Loucy (cell line): ENCODE measurements at regions not wholly inside any gene's neighbourhood (a gene's known extent, or its start where the extent isn't known, plus 50 kb on each side); places are given as distances from the start of the nearest gene placed in this dataset.

Experiments
- H2AFZ ChIP-seq: fragments of 200-600 bp; sonication (generic); 2 replicates; pipeline ENCODE4 v1.6.0; 2016; ENCODE audit warnings: antibody characterized with exemption, mild to moderate bottlenecking, low read length, moderate library complexity
- H3F3A ChIP-seq: fragments of 200-600 bp; 2 replicates; pipeline ENCODE4 v1.6.0; 2016; ENCODE audit warnings: antibody characterized with exemption, low read depth, mild to moderate bottlenecking
- H3K27me3 ChIP-seq: fragments of 200-600 bp; sonication (generic); 2 replicates; pipeline ENCODE4 v1.6.1; 2014; ENCODE audit warnings: low read length, mild to moderate bottlenecking; ENCODE audit not compliant: insufficient read depth, poor library complexity, severe bottlenecking
- H3K36me3 ChIP-seq: fragments of 200-600 bp; sonication (generic); 2 replicates; pipeline ENCODE4 v1.6.1; 2016; ENCODE audit warnings: low read length; ENCODE audit not compliant: insufficient read depth
- H3K4me1 ChIP-seq: fragments of 200-600 bp; sonication (generic); 2 replicates; pipeline ENCODE4 v1.5.1; 2014; ENCODE audit warnings: low read length, mild to moderate bottlenecking; ENCODE audit not compliant: insufficient read depth, poor library complexity, severe bottlenecking
- H3K4me2 ChIP-seq: fragments of 200-600 bp; sonication (generic); 2 replicates; pipeline ENCODE4 v1.6.0; 2014; ENCODE audit warnings: antibody characterized with exemption, low read length, low read depth, mild to moderate bottlenecking; ENCODE audit not compliant: poor library complexity, severe bottlenecking
- H3K4me3 ChIP-seq: fragments of 200-600 bp; sonication (generic); 2 replicates; pipeline ENCODE4 v1.5.1; 2014; ENCODE audit warnings: low read length, mild to moderate bottlenecking, mixed read lengths; ENCODE audit not compliant: poor library complexity, severe bottlenecking
- H3K79me2 ChIP-seq: fragments of 200-600 bp; sonication (generic); 2 replicates; pipeline ENCODE4 v1.6.1; 2014; ENCODE audit warnings: low read length; ENCODE audit not compliant: insufficient read depth
- H3K9ac ChIP-seq: fragments of 200-600 bp; sonication (generic); 2 replicates; pipeline ENCODE4 v1.6.0; 2014; ENCODE audit warnings: mild to moderate bottlenecking, low read depth, low read length, moderate library complexity; ENCODE audit not compliant: poor library complexity, severe bottlenecking
- H3K9me2 ChIP-seq: fragments of 200-600 bp; sonication (generic); replicated peaks from 2 replicates; pipeline ENCODE4 v1.6.1; 2016; ENCODE audit warnings: low read depth, low read length, mixed read lengths
- H3K9me3 ChIP-seq: fragments of 200-600 bp; sonication (generic); 2 replicates; pipeline ENCODE4 v1.6.1; 2014; ENCODE audit warnings: mild to moderate bottlenecking, antibody characterized with exemption, low read length, low read depth; ENCODE audit not compliant: insufficient read depth
- H4K20me1 ChIP-seq: fragments of 200-600 bp; sonication (generic); 2 replicates; pipeline ENCODE4 v1.6.0; 2014; ENCODE audit warnings: antibody characterized with exemption, low read length, mild to moderate bottlenecking; ENCODE audit not compliant: insufficient read depth, poor library complexity, severe bottlenecking
- EZH2phosphoT487 ChIP-seq: fragments of 200-600 bp; IDR thresholded peaks from 2 replicates; pipeline ENCODE4 v1.6.1; 2018; ENCODE audit warnings: antibody characterized with exemption, mild to moderate bottlenecking, moderate library complexity, borderline replicate concordance
- TF ChIP-seq, protein P1 (sequence below): fragments of 200-600 bp; sonication (generic); conservative IDR thresholded peaks from 2 replicates; pipeline ENCODE4 v1.5.1; 2014; ENCODE audit warnings: mild to moderate bottlenecking, antibody characterized with exemption, low read length

DNA sequence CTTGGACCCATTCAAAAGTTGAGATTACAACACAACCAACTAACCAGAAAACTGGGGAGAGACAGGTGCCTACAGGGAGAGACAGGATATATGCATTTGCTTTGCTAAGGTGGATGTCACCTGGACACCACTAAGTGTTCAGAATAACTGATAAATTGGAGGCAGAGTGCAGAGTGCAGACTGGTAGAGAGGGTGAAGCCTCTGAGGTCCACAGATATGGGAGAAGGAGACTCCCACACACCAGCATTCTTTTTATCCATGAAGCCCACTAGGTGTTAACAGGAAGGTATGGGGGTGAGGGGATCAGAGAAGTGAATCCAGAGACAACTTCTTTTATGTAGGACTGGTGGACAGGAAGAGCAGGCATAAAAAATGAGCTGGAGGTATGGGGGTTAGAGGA, 1310.0 kb upstream of the ZEB2 start:
- Histone ChIP-seq H2AFZ (no peak overlapping the region), H4K20me1 (no peaks in the 10 kb centered on the region), H3K4me2 (no peak overlapping the region), H3K4me1 (no peaks in the 10 kb centered on the region), H3K9me2 (no peaks in the 10 kb centered on the region), H3K9me3 (no peaks in the 10 kb centered on the region), H3K27me3 (no peaks in the 10 kb centered on the region), H3F3A (no peaks in the 10 kb centered on the region), H3K79me2 (no peaks in the 10 kb centered on the region), H3K4me3 (no peak overlapping the region), H3K36me3 (no peaks in the 10 kb centered on the region), H3K9ac (no peak overlapping the region)
- TF ChIP-seq, protein P1, sequence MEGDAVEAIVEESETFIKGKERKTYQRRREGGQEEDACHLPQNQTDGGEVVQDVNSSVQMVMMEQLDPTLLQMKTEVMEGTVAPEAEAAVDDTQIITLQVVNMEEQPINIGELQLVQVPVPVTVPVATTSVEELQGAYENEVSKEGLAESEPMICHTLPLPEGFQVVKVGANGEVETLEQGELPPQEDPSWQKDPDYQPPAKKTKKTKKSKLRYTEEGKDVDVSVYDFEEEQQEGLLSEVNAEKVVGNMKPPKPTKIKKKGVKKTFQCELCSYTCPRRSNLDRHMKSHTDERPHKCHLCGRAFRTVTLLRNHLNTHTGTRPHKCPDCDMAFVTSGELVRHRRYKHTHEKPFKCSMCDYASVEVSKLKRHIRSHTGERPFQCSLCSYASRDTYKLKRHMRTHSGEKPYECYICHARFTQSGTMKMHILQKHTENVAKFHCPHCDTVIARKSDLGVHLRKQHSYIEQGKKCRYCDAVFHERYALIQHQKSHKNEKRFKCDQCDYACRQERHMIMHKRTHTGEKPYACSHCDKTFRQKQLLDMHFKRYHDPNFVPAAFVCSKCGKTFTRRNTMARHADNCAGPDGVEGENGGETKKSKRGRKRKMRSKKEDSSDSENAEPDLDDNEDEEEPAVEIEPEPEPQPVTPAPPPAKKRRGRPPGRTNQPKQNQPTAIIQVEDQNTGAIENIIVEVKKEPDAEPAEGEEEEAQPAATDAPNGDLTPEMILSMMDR = no peak
- no peak for TF ChIP-seq EZH2phosphoT487

DNA sequence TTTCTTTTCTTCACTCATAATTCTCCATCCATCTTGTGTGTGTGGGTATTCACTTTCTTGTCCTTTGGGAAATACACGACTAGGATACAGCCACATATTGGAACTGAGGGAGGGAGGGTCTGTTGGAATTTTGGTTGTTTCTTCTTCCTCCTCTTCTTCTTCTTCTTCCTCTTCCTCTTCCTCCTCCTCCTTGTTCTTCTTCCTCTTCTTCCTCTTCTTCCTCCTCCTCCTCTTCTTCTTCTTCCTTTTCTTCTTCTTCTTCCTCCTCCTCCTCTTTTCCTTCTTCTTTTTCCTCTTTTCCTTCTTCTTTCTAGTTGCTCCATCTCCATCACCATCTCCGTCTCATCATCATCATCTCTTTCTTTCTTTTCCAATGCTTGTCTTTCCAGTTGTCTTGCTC, 1307.3 kb upstream of the ZEB2 start:
- TF ChIP-seq, protein P1 = no peak
- no peak for TF ChIP-seq EZH2phosphoT487
- Histone ChIP-seq H3K4me2 (no peak overlapping the region), H3K9me2 (no peaks in the 10 kb centered on the region), H3K36me3 (no peaks in the 10 kb centered on the region), H3K79me2 (no peaks in the 10 kb centered on the region), H2AFZ (no peak overlapping the region), H3K9me3 (no peaks in the 10 kb centered on the region), H3K4me3 (no peak overlapping the region), H3K4me1 (no peaks in the 10 kb centered on the region), H3K27me3 (no peaks in the 10 kb centered on the region), H3F3A (no peaks in the 10 kb centered on the region), H3K9ac (no peak overlapping the region), H4K20me1 (no peaks in the 10 kb centered on the region)

- no peak overlapping the region for H3K9ac ChIP-seq
- no peaks in the 10 kb centered on the region for H3K79me2 ChIP-seq
- no peaks in the 10 kb centered on the region for H3K36me3 ChIP-seq
- H3K9me3 ChIP-seq = no peaks in the 10 kb centered on the region
- no peak overlapping the region for H3K4me3 ChIP-seq
- H4K20me1 ChIP-seq = no peaks in the 10 kb centered on the region
- no peaks in the 10 kb centered on the region for H3F3A ChIP-seq
- no peaks in the 10 kb centered on the region for H3K4me1 ChIP-seq
- no peaks in the 10 kb centered on the region for H3K27me3 ChIP-seq
- TF ChIP-seq, protein P1 = no peak
- no peak for TF ChIP-seq EZH2phosphoT487
- no peak overlapping the region for H2AFZ ChIP-seq
- no peak overlapping the region for H3K4me2 ChIP-seq
- no peaks in the 10 kb centered on the region for H3K9me2 ChIP-seq
Observed at GRCh38 chr2:145824384-145824783, 1304.5 kb upstream of the ZEB2 start.
